Skeletal muscle tissue (tissue), 3 donors: ENCODE measurements at regions not wholly inside any gene's neighbourhood (a gene's known extent, or its start where the extent isn't known, plus 50 kb on each side); places are given as distances from the start of the nearest gene placed in this dataset.

Experiments
- H3K27ac ChIP-seq: one replicate; pipeline ENCODE4 v1.7.0; 2013; ENCODE audit warnings: mild to moderate bottlenecking, low read depth, low read length, inconsistent platforms
- H3K27me3 ChIP-seq, 3 donors: one replicate each; pipeline ENCODE4 v1.7.0; 2013; ENCODE audit warnings: low read length in 3 of 3; ENCODE audit not compliant: control insufficient read depth in 3 of 3, insufficient read depth in 3 of 3
- H3K36me3 ChIP-seq, 3 donors: one replicate each; pipeline ENCODE4 v1.7.0; 2013; ENCODE audit warnings: low read length in 3 of 3; ENCODE audit not compliant: control insufficient read depth in 3 of 3, insufficient read depth in 3 of 3
- H3K4me1 ChIP-seq, 3 donors: one replicate each; pipeline ENCODE4 v1.7.0; 2013; ENCODE audit warnings: low read length in 3 of 3, mild to moderate bottlenecking in 3 of 3; ENCODE audit not compliant: control insufficient read depth in 3 of 3, insufficient read depth in 3 of 3
- H3K4me3 ChIP-seq, 3 donors: one replicate each; pipeline ENCODE4 v1.7.0; 2013; ENCODE audit warnings: low read length in 3 of 3
- H3K9ac ChIP-seq, 3 donors: one replicate each; pipeline ENCODE4 v1.7.0; 2013; ENCODE audit warnings: low read length in 3 of 3, mild to moderate bottlenecking in 3 of 3, moderate library complexity in 2 of 3, low read depth in 1 of 3
- H3K9me3 ChIP-seq, 3 donors: one replicate each; pipeline ENCODE4 v1.7.0; 2013; ENCODE audit warnings: low read length in 3 of 3; ENCODE audit not compliant: control insufficient read depth in 3 of 3
- donor health status: Osteomylitis.

GRCh38 chr15:38899300-38899699, 334.7 kb upstream of the RASGRP1 start:
- Histone ChIP-seq H3K4me3 (no peak overlapping the region), H3K9ac (no peak overlapping the region), H3K4me1 (no peaks in the 10 kb centered on the region), H3K9me3 (peaks cover 0 to 3% (median 0%) of the 10 kb centered on the region in 3 donors), H3K27me3 (no peaks in the 10 kb centered on the region), H3K36me3 (no peaks in the 10 kb centered on the region), H3K27ac (no peak overlapping the region)

GRCh38 chr15:38904298-38904697, 339.7 kb upstream of the RASGRP1 start:
- H3K4me1 ChIP-seq = no peaks in the 10 kb centered on the region
- no peak overlapping the region for H3K9ac ChIP-seq
- H3K27ac ChIP-seq = no peak overlapping the region
- H3K36me3 ChIP-seq = no peaks in the 10 kb centered on the region
- H3K27me3 ChIP-seq = no peaks in the 10 kb centered on the region
- H3K4me3 ChIP-seq = no peak overlapping the region
- peaks cover 0 to 3% (median 3%) of the 10 kb centered on the region in 3 donors for H3K9me3 ChIP-seq

- Histone ChIP-seq H3K9me3 (peaks cover 0 to 3% (median 3%) of the 10 kb centered on the region in 3 donors), H3K9ac (no peak overlapping the region), H3K36me3 (no peaks in the 10 kb centered on the region), H3K27me3 (no peaks in the 10 kb centered on the region), H3K27ac (no peak overlapping the region), H3K4me3 (no peak overlapping the region), H3K4me1 (no peaks in the 10 kb centered on the region)
Measured at GRCh38 chr15:38905632-38906031, 341.0 kb upstream of the RASGRP1 start.

GRCh38 chr15:38920966-38921365, 356.4 kb upstream of the RASGRP1 start:
- Histone ChIP-seq H3K9me3 (no peaks in the 10 kb centered on the region), H3K36me3 (no peaks in the 10 kb centered on the region), H3K9ac (no peak overlapping the region), H3K4me1 (no peaks in the 10 kb centered on the region), H3K27ac (no peak overlapping the region), H3K4me3 (no peak overlapping the region), H3K27me3 (no peaks in the 10 kb centered on the region)

- H3K27me3 ChIP-seq = no peaks in the 10 kb centered on the region
- no peak overlapping the region for H3K4me3 ChIP-seq
- H3K36me3 ChIP-seq = no peaks in the 10 kb centered on the region
- H3K4me1 ChIP-seq = no peaks in the 10 kb centered on the region
- H3K27ac ChIP-seq = no peak overlapping the region
- H3K9ac ChIP-seq = no peak overlapping the region
- no peaks in the 10 kb centered on the region for H3K9me3 ChIP-seq
Measured at GRCh38 chr15:38921471-38921870, 356.9 kb upstream of the RASGRP1 start.

- Histone ChIP-seq H3K4me3 (no peak overlapping the region), H3K27ac (no peak overlapping the region), H3K9ac (no peak overlapping the region), H3K36me3 (no peaks in the 10 kb centered on the region), H3K27me3 (no peaks in the 10 kb centered on the region), H3K9me3 (no peaks in the 10 kb centered on the region), H3K4me1 (no peaks in the 10 kb centered on the region)
Measured at GRCh38 chr15:38928431-38928830, 363.8 kb upstream of the RASGRP1 start.

GRCh38 chr15:38930851-38931572, 366.4 kb upstream of the RASGRP1 start:
- H3K36me3 ChIP-seq = no peaks in the 10 kb centered on the region
- H3K9ac ChIP-seq = no peak overlapping the region
- H3K4me3 ChIP-seq = no peak overlapping the region
- H3K4me1 ChIP-seq = no peaks in the 10 kb centered on the region
- H3K9me3 ChIP-seq = peaks cover 0 to 3% (median 0%) of the 10 kb centered on the region in 3 donors
- no peaks in the 10 kb centered on the region for H3K27me3 ChIP-seq
- H3K27ac ChIP-seq = no peak overlapping the region

GRCh38 chr15:38941399-38941953, 376.9 kb upstream of the RASGRP1 start:
- Histone ChIP-seq H3K9ac (no peak overlapping the region), H3K9me3 (no peaks in the 10 kb centered on the region), H3K4me3 (no peak overlapping the region), H3K27me3 (peaks cover 0 to 2% (median 0%) of the 10 kb centered on the region in 3 donors), H3K27ac (no peak overlapping the region), H3K4me1 (peaks cover 0 to 4% (median 0%) of the 10 kb centered on the region in 3 donors), H3K36me3 (no peaks in the 10 kb centered on the region)

GRCh38 chr15:38944536-38944935, 379.9 kb upstream of the RASGRP1 start:
- Histone ChIP-seq H3K4me1 (peaks cover 0 to 4% (median 0%) of the 10 kb centered on the region in 3 donors), H3K9ac (no peak overlapping the region), H3K27ac (no peak overlapping the region), H3K4me3 (no peak overlapping the region), H3K9me3 (no peaks in the 10 kb centered on the region), H3K36me3 (no peaks in the 10 kb centered on the region), H3K27me3 (peaks cover 0 to 2% (median 0%) of the 10 kb centered on the region in 3 donors)

GRCh38 chr15:38945551-38946298, 381.1 kb upstream of the RASGRP1 start:
- Histone ChIP-seq H3K9me3 (no peaks in the 10 kb centered on the region), H3K4me3 (no peak overlapping the region), H3K36me3 (no peaks in the 10 kb centered on the region), H3K4me1 (peaks cover 0 to 4% (median 0%) of the 10 kb centered on the region in 3 donors), H3K9ac (no peak overlapping the region), H3K27me3 (peaks cover 0 to 2% (median 0%) of the 10 kb centered on the region in 3 donors), H3K27ac (no peak overlapping the region)
